ENCODE measurements at regions not wholly inside any gene's neighbourhood (a gene's known extent, or its start where the extent isn't known, plus 50 kb on each side); places are given as distances from the start of the nearest gene placed in this dataset.

DNA sequence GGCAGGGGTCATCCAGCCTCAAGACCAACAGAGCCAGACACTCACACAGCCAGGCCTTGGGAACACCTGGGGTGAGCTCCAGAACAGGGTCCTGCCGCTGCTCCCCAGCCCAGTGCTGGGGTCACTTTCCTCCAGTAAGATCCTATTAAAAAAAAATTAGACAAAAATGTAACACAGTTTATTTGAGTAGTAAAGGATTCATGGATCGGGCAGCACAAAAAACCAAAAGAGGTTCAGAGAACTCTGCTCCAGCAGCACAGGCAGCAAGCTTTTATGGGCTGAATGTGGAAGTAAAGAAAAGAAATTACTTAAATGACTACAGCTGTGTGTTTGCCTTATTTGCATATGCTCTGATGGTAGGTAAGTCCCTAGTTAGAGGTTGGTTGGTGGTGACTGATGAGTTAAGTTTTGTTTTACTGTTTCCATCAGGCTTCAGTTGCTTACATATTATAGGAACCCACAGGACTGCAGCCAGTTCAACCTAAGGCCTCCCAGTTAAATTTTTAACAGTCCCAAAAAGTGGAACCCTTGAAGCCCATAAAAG is 80.5 kb upstream of the FGFR2 start:
- no peak for TF ChIP-seq POLR2AphosphoS2 (IDR thresholded peaks at IDR 0.05; ENCODE audit: low read depth, low read length)
- TF ChIP-seq, protein P1, sequence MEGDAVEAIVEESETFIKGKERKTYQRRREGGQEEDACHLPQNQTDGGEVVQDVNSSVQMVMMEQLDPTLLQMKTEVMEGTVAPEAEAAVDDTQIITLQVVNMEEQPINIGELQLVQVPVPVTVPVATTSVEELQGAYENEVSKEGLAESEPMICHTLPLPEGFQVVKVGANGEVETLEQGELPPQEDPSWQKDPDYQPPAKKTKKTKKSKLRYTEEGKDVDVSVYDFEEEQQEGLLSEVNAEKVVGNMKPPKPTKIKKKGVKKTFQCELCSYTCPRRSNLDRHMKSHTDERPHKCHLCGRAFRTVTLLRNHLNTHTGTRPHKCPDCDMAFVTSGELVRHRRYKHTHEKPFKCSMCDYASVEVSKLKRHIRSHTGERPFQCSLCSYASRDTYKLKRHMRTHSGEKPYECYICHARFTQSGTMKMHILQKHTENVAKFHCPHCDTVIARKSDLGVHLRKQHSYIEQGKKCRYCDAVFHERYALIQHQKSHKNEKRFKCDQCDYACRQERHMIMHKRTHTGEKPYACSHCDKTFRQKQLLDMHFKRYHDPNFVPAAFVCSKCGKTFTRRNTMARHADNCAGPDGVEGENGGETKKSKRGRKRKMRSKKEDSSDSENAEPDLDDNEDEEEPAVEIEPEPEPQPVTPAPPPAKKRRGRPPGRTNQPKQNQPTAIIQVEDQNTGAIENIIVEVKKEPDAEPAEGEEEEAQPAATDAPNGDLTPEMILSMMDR (IDR thresholded peaks at IDR 0.05 in 2 of 3, conservative IDR thresholded peaks at IDR 0.05 in 1 of 3; ENCODE audit: control insufficient read depth in 2 of 3, extremely low read depth in 1 of 3, insufficient read depth in 1 of 3, low read depth in 3 of 3, low read length in 3 of 3): no peak
- no peak for TF ChIP-seq RCOR1 (conservative IDR thresholded peaks at IDR 0.05; ENCODE audit: low read depth, low read length)
- TF ChIP-seq NR2C2 (IDR thresholded peaks at IDR 0.05; ENCODE audit: borderline replicate concordance, control insufficient read depth, insufficient read length, low read depth): no peak
- TF ChIP-seq SMAD1 (IDR thresholded peaks at IDR 0.05; ENCODE audit: low read depth, partially characterized antibody): no peak
- no peak for TF ChIP-seq SIX5 (IDR thresholded peaks at IDR 0.05; ENCODE audit: low read depth, low read length, severe bottlenecking)
- TF ChIP-seq, protein P2, sequence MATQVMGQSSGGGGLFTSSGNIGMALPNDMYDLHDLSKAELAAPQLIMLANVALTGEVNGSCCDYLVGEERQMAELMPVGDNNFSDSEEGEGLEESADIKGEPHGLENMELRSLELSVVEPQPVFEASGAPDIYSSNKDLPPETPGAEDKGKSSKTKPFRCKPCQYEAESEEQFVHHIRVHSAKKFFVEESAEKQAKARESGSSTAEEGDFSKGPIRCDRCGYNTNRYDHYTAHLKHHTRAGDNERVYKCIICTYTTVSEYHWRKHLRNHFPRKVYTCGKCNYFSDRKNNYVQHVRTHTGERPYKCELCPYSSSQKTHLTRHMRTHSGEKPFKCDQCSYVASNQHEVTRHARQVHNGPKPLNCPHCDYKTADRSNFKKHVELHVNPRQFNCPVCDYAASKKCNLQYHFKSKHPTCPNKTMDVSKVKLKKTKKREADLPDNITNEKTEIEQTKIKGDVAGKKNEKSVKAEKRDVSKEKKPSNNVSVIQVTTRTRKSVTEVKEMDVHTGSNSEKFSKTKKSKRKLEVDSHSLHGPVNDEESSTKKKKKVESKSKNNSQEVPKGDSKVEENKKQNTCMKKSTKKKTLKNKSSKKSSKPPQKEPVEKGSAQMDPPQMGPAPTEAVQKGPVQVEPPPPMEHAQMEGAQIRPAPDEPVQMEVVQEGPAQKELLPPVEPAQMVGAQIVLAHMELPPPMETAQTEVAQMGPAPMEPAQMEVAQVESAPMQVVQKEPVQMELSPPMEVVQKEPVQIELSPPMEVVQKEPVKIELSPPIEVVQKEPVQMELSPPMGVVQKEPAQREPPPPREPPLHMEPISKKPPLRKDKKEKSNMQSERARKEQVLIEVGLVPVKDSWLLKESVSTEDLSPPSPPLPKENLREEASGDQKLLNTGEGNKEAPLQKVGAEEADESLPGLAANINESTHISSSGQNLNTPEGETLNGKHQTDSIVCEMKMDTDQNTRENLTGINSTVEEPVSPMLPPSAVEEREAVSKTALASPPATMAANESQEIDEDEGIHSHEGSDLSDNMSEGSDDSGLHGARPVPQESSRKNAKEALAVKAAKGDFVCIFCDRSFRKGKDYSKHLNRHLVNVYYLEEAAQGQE (IDR thresholded peaks at IDR 0.05; ENCODE audit: low read depth, low read length): no peak
- no peak for TF ChIP-seq PAX8 (IDR thresholded peaks at IDR 0.05)
- no peak for TF ChIP-seq RB1 (IDR thresholded peaks at IDR 0.05; ENCODE audit: borderline replicate concordance)
- no peak for TF ChIP-seq YY1 (IDR thresholded peaks at IDR 0.05; ENCODE audit: low read depth, low read length)
- no peak for TF ChIP-seq EZH2 (IDR thresholded peaks at IDR 0.05; ENCODE audit: borderline replicate concordance, control insufficient read depth, low read depth, low read length)
- no peak for TF ChIP-seq POLR2AphosphoS5 (IDR thresholded peaks at IDR 0.05; ENCODE audit: low read length)
- TF ChIP-seq NFIC (IDR thresholded peaks at IDR 0.05; ENCODE audit: low read depth, low read length): no peak
- no peak for TF ChIP-seq BMI1 (IDR thresholded peaks at IDR 0.05; ENCODE audit: borderline replicate concordance)

Measured in GM12878 (cell line).